GM23248 (cell line): ENCODE measurements at regions not wholly inside any gene's neighbourhood (a gene's known extent, or its start where the extent isn't known, plus 50 kb on each side); places are given as distances from the start of the nearest gene placed in this dataset.

Experiments used
- DNase-seq: peaks from one replicate; pipeline ENCODE4 v3.0.0-alpha.2; 2015
- H2AFZ ChIP-seq: fragments of 200-600 bp; sonication (generic); 2 replicates; pipeline ENCODE4 v1.6.1; 2016; ENCODE audit warnings: antibody characterized with exemption
- H3F3A ChIP-seq: fragments of 200-600 bp; sonication (generic); 2 replicates; pipeline ENCODE4 v1.6.1; 2016; ENCODE audit warnings: mild to moderate bottlenecking, antibody characterized with exemption, mixed run types; ENCODE audit not compliant: insufficient read depth
- H3K27ac ChIP-seq: fragments of 200-600 bp; sonication (generic); 2 replicates; pipeline ENCODE4 v1.5.1; 2016; ENCODE audit warnings: mild to moderate bottlenecking
- H3K27me3 ChIP-seq: fragments of 200-600 bp; sonication (generic); replicated peaks from 2 replicates; pipeline ENCODE4 v1.6.1; 2016; ENCODE audit warnings: mild to moderate bottlenecking; ENCODE audit not compliant: insufficient read depth
- H3K36me3 ChIP-seq: fragments of 200-600 bp; sonication (generic); 2 replicates; pipeline ENCODE4 v1.6.1; 2016; ENCODE audit warnings: low read depth, mild to moderate bottlenecking
- H3K4me1 ChIP-seq: fragments of 200-600 bp; sonication (generic); 2 replicates; pipeline ENCODE4 v1.6.1; 2016; ENCODE audit warnings: mild to moderate bottlenecking; ENCODE audit not compliant: insufficient read depth
- H3K4me2 ChIP-seq: fragments of 200-600 bp; sonication (generic); one replicate; pipeline ENCODE4 v1.6.1; 2016; ENCODE audit warnings: mild to moderate bottlenecking; ENCODE audit not compliant: unreplicated experiment
- H3K4me3 ChIP-seq: fragments of 200-600 bp; sonication (generic); 2 replicates; pipeline ENCODE4 v1.5.1; 2016; ENCODE audit warnings: mild to moderate bottlenecking
- H3K79me2 ChIP-seq: fragments of 200-600 bp; sonication (generic); 2 replicates; pipeline ENCODE4 v1.6.1; 2016; ENCODE audit warnings: mild to moderate bottlenecking; ENCODE audit not compliant: insufficient read depth
- H3K9ac ChIP-seq: fragments of 200-600 bp; sonication (generic); 2 replicates; pipeline ENCODE4 v1.6.1; 2016; ENCODE audit warnings: mild to moderate bottlenecking
- H3K9me2 ChIP-seq: fragments of 200-600 bp; sonication (generic); 2 replicates; pipeline ENCODE4 v1.6.1; 2016; ENCODE audit warnings: mixed run types, mild to moderate bottlenecking, moderate library complexity; ENCODE audit not compliant: insufficient read depth
- H3K9me3 ChIP-seq: fragments of 200-600 bp; sonication (generic); one replicate; pipeline ENCODE4 v1.6.1; 2017; ENCODE audit warnings: low read depth
- H4K20me1 ChIP-seq: fragments of 200-600 bp; sonication (generic); 2 replicates; pipeline ENCODE4 v1.6.0; 2016; ENCODE audit not compliant: insufficient read depth
- EZH2 ChIP-seq: fragments of 200-600 bp; sonication (generic); IDR thresholded peaks from 2 replicates; pipeline ENCODE4 v1.6.1; 2018; ENCODE audit warnings: antibody characterized with exemption, mild to moderate bottlenecking; ENCODE audit not compliant: insufficient read depth, poor library complexity, severe bottlenecking
- EZH2phosphoT487 ChIP-seq: fragments of 200-600 bp; sonication (generic); IDR thresholded peaks from 2 replicates; pipeline ENCODE4 v1.6.1; 2018; ENCODE audit warnings: antibody characterized with exemption, moderate library complexity, mild to moderate bottlenecking, low read depth; ENCODE audit not compliant: insufficient read depth
- WGBS, 2 experiments: methylation state at CpG; one replicate each; pipeline ENCODE4 v1.1.6; 2015 to 2017; ENCODE audit warnings: low lambda C conversion rate in 2 of 2, low coverage in 1 of 2; ENCODE audit errors: missing lambda C conversion rate in 2 of 2; 5-methylcytosine and 5-hydroxymethylcytosine counted together
- in situ Hi-C: fragments of 300-500 bp; cut with MboI; formaldehyde crosslinking; loops from 2 replicates; pipeline ENCODE4 v1.15.0; 2020

GRCh38 chr4:22062676-22063075 lies 114.1 kb upstream of the KCNIP4 start:
- no peaks in the 10 kb centered on the region for H3K79me2 ChIP-seq
- no peak for DNase-seq
- no peaks in the 10 kb centered on the region for H3K27me3 ChIP-seq
- H3K36me3 ChIP-seq = no peaks in the 10 kb centered on the region
- H3K27ac ChIP-seq = no peak overlapping the region
- no peaks in the 10 kb centered on the region for H3F3A ChIP-seq
- no peaks in the 10 kb centered on the region for H3K9me3 ChIP-seq
- no peak overlapping the region for H3K4me3 ChIP-seq
- in situ Hi-C loops = no loop called here
- 31 to 43% methylated on average over 3 of the region's 3 CpGs for WGBS, 2 experiments
- H3K9ac ChIP-seq = no peak overlapping the region
- H3K4me2 ChIP-seq = no peak overlapping the region
- no peaks in the 10 kb centered on the region for H3K9me2 ChIP-seq
- H4K20me1 ChIP-seq = no peaks in the 10 kb centered on the region
- no peaks in the 10 kb centered on the region for H3K4me1 ChIP-seq
- no peak for TF ChIP-seq EZH2
- no peak for TF ChIP-seq EZH2phosphoT487
- no peak overlapping the region for H2AFZ ChIP-seq

- TF ChIP-seq EZH2phosphoT487 = no peak
- no peak for TF ChIP-seq EZH2
- Histone ChIP-seq H3K9ac (no peak overlapping the region), H3K27me3 (no peaks in the 10 kb centered on the region), H2AFZ (no peak overlapping the region), H4K20me1 (no peaks in the 10 kb centered on the region), H3K4me2 (no peak overlapping the region), H3K4me1 (no peaks in the 10 kb centered on the region), H3K27ac (no peak overlapping the region), H3K4me3 (no peak overlapping the region), H3K36me3 (no peaks in the 10 kb centered on the region), H3F3A (no peaks in the 10 kb centered on the region), H3K79me2 (no peaks in the 10 kb centered on the region), H3K9me2 (no peaks in the 10 kb centered on the region), H3K9me3 (no peaks in the 10 kb centered on the region)
- in situ Hi-C loops = no loop called here
- WGBS, 2 experiments = 67 to 71% methylated on average over 5 of the region's 5 CpGs
- DNase-seq = no peak
Measured at GRCh38 chr4:22055954-22056353, 107.4 kb upstream of the KCNIP4 start.

- no peak for TF ChIP-seq EZH2phosphoT487
- no peak for TF ChIP-seq EZH2
- H3F3A ChIP-seq = no peaks in the 10 kb centered on the region
- no peak for DNase-seq
- 83 to 94% methylated on average over 1 of the region's 1 CpG for WGBS, 2 experiments
- H3K79me2 ChIP-seq = no peaks in the 10 kb centered on the region
- H3K9ac ChIP-seq = no peak overlapping the region
- H3K27ac ChIP-seq = no peak overlapping the region
- H2AFZ ChIP-seq = no peak overlapping the region
- H4K20me1 ChIP-seq = no peaks in the 10 kb centered on the region
- no peaks in the 10 kb centered on the region for H3K4me1 ChIP-seq
- no peaks in the 10 kb centered on the region for H3K9me3 ChIP-seq
- no peak overlapping the region for H3K4me3 ChIP-seq
- no peak overlapping the region for H3K4me2 ChIP-seq
- in situ Hi-C loops = no loop called here
- H3K9me2 ChIP-seq = no peaks in the 10 kb centered on the region
- no peaks in the 10 kb centered on the region for H3K27me3 ChIP-seq
- H3K36me3 ChIP-seq = no peaks in the 10 kb centered on the region
Measured at GRCh38 chr4:22052076-22052475, 103.5 kb upstream of the KCNIP4 start.

- H3K27me3 ChIP-seq = no peaks in the 10 kb centered on the region
- no peak overlapping the region for H3K4me2 ChIP-seq
- no peaks in the 10 kb centered on the region for H3K9me2 ChIP-seq
- TF ChIP-seq EZH2 = no peak
- no peak for TF ChIP-seq EZH2phosphoT487
- H3K9ac ChIP-seq = no peak overlapping the region
- no peaks in the 10 kb centered on the region for H3F3A ChIP-seq
- H3K36me3 ChIP-seq = no peaks in the 10 kb centered on the region
- in situ Hi-C loops = no loop called here
- H3K4me3 ChIP-seq = no peak overlapping the region
- no peak for DNase-seq
- H3K27ac ChIP-seq = no peak overlapping the region
- no peak overlapping the region for H2AFZ ChIP-seq
- no peaks in the 10 kb centered on the region for H3K79me2 ChIP-seq
- H4K20me1 ChIP-seq = no peaks in the 10 kb centered on the region
- WGBS, 2 experiments = 10 to 17% methylated on average over 2 of the region's 2 CpGs
- no peaks in the 10 kb centered on the region for H3K4me1 ChIP-seq
- no peaks in the 10 kb centered on the region for H3K9me3 ChIP-seq
Measured at GRCh38 chr4:22048323-22048722, 99.8 kb upstream of the KCNIP4 start.

GRCh38 chr4:22047793-22048192 lies 99.2 kb upstream of the KCNIP4 start:
- Histone ChIP-seq H2AFZ (no peak overlapping the region), H3K36me3 (no peaks in the 10 kb centered on the region), H3F3A (no peaks in the 10 kb centered on the region), H3K9me3 (no peaks in the 10 kb centered on the region), H3K4me1 (no peaks in the 10 kb centered on the region), H3K4me3 (no peak overlapping the region), H3K9ac (no peak overlapping the region), H3K9me2 (no peaks in the 10 kb centered on the region), H4K20me1 (no peaks in the 10 kb centered on the region), H3K4me2 (no peak overlapping the region), H3K27me3 (no peaks in the 10 kb centered on the region), H3K79me2 (no peaks in the 10 kb centered on the region), H3K27ac (no peak overlapping the region)
- DNase-seq = no peak
- in situ Hi-C loops = no loop called here
- TF ChIP-seq EZH2phosphoT487 = no peak
- no peak for TF ChIP-seq EZH2
- 73 to 76% methylated on average over 12 of the region's 12 CpGs for WGBS, 2 experiments
